Motor neuron (in vitro differentiated cells): ENCODE measurements at regions not wholly inside any gene's neighbourhood (a gene's known extent, or its start where the extent isn't known, plus 50 kb on each side); places are given as distances from the start of the nearest gene placed in this dataset.
"Not testable (repeated sequence)": the region's sequence is repeated elsewhere in the genome, so short reads cannot be mapped to it uniquely, and the experiment has no call there.

Experiments used
- ATAC-seq, 8 experiments: fragments of 200-7000 bp; cut with Tn5 transposase; replicated peaks in 6 of 8; 2 replicates each; pipeline ENCODE4 v1.8.0; 2021; ENCODE audit warnings: mild to moderate bottlenecking in 8 of 8, moderate library complexity in 8 of 8
- H3K27ac ChIP-seq, 2 donors: fragments of 250-450 bp; sonication (Bioruptor Pico); 2 replicates each; pipeline ENCODE4 v1.9.0; 2021; ENCODE audit warnings: antibody characterized with exemption in 2 of 2, mild to moderate bottlenecking in 2 of 2, moderate library complexity in 1 of 2
- H3K4me1 ChIP-seq, 2 donors: fragments of 250-450 bp; sonication (Bioruptor Pico); replicated peaks in 1 of 2; 2 replicates each; pipeline ENCODE4 v1.6.1; 2021; ENCODE audit warnings: antibody characterized with exemption in 2 of 2, mild to moderate bottlenecking in 2 of 2, moderate library complexity in 1 of 2
- H3K4me3 ChIP-seq, 5 donors: fragments of 250-450 bp; sonication (Bioruptor Pico); 2 replicates each; pipeline ENCODE4 v1.9.0; 2021; ENCODE audit warnings: antibody characterized with exemption in 5 of 5, mild to moderate bottlenecking in 5 of 5, moderate library complexity in 4 of 5
- WGBS, 10 experiments: fragments of 450-650 bp; shearing (Covaris generic); methylation state at CpG; one replicate each; pipeline ENCODE4 v1.0.0; 2022; 5-methylcytosine and 5-hydroxymethylcytosine counted together
- in situ Hi-C, 9 experiments: fragments of 400-800 bp; cut with MboI; loops; one replicate each; pipeline ENCODE4 v1.15.0; 2021; ENCODE audit warnings: low sequenced_read_pairs in 9 of 9, low pct_unique_long_range_greater_than_20kb in 2 of 9; ENCODE audit not compliant: unreplicated experiment in 9 of 9

DNA sequence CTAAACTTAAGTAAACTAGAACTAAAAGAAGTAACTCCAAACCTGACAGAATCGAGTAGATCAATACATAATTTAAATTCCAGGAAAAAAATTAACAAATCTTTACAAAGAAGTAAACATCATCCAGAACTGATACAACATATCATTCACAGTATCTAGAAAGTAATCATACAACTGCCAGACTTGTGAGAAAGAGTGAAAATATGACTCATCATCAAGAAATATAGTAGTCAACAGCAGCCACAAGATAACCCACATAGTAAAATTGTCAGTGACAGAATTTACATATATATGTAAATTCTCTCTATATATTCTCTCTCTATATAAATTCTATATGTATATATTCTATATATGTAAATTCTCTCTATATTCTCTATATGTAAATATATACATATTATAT lies 242.8 kb upstream of the RGS17 start:
- Histone ChIP-seq H3K4me1 (no peaks in the 10 kb centered on the region), H3K4me3 (no peak overlapping the region), H3K27ac (no peak overlapping the region)
- 0 to 100% (median 61%) methylated on average over 1 of the region's 1 CpG; no CpG with 5 or more reads in 2 of the 10 experiments for WGBS, 10 experiments
- ATAC-seq, result no peak
- in situ Hi-C loops, result no loop called here

DNA sequence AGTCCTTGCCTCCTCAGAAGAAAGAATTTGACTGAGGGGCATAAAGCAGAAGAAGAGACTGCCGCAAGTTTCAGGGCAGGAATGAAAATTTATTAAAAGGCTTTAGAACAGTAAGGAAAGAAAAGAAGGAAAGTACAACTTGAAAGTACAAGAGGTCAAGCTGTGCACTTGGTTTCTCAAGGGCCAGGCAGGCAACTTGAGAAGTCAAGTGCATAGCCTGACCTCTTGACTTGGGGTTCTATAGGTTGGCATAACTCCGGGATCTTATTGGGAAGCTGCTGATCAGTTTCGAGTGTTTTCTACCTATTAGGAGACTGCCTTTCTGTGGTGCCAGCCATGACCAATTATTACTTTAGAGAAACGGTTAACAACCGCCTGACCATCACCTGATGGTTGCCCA lies 237.0 kb upstream of the RGS17 start:
- no peak overlapping the region for H3K4me3 ChIP-seq
- no peaks in the 10 kb centered on the region for H3K4me1 ChIP-seq
- in situ Hi-C loops, result no loop called here
- WGBS, 10 experiments, result 41 to 100% (median 96%) methylated on average over 1 to 5 of the region's 5 CpGs; no CpG with 5 or more reads in 1 of the 10 experiments
- no peak overlapping the region for H3K27ac ChIP-seq
- no peak for ATAC-seq

DNA sequence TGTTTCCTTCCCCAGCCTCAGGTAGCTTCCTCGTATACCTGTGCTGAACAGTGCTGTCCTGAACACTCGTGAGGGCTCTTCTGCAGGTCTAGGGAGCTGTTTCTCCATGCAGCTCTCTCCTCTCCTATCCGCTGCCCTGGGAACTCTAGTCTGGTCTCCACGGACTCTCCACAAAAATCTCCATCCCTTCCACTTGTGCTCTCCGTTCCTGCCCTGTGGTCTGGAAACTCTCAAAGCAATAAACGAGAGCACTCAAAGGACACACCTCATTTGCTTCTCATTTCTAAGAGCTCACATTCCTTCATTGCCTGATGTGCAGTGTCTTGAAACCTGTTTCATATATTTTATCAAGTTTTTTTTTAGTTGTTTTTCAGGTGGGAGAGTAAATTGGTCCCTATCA lies 235.9 kb upstream of the RGS17 start:
- Histone ChIP-seq H3K4me3 (no peak overlapping the region), H3K4me1 (no peaks in the 10 kb centered on the region), H3K27ac (no peak overlapping the region)
- no peak for ATAC-seq
- in situ Hi-C loops, result no loop called here
- WGBS, 10 experiments, result 0 to 100% (median 75%) methylated on average over 1 to 6 of the region's 6 CpGs

DNA sequence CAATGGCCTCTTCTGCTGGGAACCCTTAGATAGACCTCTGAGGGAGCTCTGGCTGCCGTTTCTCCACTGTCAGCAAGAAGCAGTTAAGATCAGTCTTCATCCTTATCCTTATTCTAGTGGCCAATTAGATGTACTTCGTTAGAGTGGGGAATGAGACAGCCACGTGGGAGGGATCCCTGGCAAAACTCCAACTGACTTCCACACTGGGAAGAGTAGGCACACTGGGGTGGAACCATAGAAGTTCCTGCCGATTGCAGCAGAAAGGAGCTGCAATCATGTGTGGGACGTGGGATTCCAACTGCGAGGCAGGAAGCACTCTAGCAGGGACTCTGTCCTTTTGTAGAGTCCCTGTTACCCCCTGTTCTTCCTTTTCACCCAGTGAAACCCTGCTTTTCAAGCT lies 226.3 kb upstream of the RGS17 start:
- no peaks in the 10 kb centered on the region for H3K4me1 ChIP-seq
- whole genome bisulfite sequencing, 10 experiments, result 0 to 86% (median 59%) methylated on average over 1 to 4 of the region's 6 CpGs; no CpG with 5 or more reads in 3 of the 10 experiments
- no peak overlapping the region for H3K27ac ChIP-seq
- ATAC-seq, result no peak
- H3K4me3 ChIP-seq, result no peak overlapping the region
- in situ Hi-C loops, result no loop called here

DNA sequence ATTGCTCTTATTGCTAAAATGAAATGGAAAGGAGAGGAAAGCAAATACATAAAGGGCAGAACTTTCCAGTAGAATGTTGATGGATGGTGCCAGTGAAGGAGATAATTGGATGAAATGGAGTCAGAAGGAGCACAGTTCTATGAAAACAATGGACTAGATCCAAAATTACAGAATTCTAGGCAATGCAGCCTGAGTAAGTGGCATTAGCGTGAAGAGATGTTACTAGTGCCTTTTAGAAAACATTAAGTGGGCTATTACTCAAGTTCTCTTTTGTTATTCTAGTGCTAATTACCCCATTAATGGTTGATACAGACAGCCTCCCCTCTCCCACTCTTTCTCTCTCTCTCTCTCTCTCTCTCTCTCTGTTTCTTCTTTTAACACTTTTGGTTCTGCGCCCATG lies 209.5 kb upstream of the RGS17 start:
- ATAC-seq, result peak in 1 of 8 experiments; percentile 56
- Histone ChIP-seq H3K4me3 (no peak overlapping the region), H3K27ac (no peak overlapping the region), H3K4me1 (no peaks in the 10 kb centered on the region)
- WGBS, 10 experiments, result 23 to 100% (median 47%) methylated on average over 1 to 2 of the region's 2 CpGs
- in situ Hi-C loops, result no loop called here

DNA sequence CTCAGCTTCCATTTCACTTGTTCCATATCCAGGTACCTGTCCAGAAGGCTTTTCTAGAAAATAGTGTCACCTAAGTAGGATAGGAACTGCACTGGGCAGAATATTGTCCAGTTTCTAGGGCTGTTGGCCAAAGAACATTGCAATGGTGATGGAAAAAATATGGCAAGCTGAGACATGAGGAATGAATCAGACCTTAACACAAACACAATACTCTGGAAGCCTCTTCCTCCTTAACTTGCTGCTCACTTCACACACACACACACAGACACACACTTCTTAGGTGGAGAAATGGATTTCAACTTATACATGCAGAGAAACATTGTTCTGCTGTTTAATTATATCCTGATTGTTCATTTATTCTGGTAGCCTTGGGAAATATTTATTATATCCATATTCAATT lies 203.0 kb upstream of the RGS17 start:
- no peak for ATAC-seq
- Histone ChIP-seq H3K4me1 (no peaks in the 10 kb centered on the region), H3K27ac (no peak overlapping the region), H3K4me3 (no peak overlapping the region)
- in situ Hi-C loops, result no loop called here

DNA sequence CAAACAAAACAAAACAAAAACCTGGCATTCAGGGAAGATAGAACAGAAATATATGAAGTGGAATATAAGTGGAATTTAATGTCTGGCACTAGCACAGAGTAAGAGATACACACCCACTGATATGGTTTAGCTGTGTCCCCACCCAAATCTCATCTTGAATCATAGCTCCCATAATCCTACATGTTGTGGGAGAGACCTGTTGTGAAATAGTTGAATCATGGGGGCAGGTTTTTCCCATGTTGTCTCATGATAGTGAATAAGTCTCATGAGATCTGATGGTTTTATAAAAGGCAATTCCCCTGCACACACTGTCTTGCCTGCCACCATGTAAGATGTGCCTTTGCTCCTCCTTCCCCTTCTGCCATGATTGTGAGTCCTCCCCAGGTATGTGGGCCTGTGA lies 200.1 kb upstream of the RGS17 start:
- ATAC-seq, H3K27ac ChIP-seq, H3K4me3 ChIP-seq, H3K4me1 ChIP-seq, in situ Hi-C loops: not testable (repeated sequence)

DNA sequence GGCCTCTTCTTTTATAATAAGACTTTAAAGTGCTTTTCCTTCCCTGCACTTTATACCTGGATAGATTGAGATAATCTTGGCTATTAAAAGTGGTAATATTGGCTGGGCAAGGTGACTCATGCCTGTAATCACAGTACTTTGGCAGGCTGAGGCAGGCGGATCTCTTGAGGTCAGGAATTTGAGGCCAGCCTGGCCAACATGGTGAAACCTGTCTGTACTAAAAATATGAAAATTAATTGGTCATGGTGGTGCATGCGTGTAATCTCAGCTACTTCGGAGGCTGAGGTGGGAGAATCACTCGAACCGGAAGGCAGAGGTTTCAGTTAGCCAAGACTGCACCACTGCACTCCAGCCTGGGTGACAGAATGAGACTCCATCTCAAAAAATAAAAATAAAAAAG lies 197.1 kb upstream of the RGS17 start:
- Histone ChIP-seq H3K27ac (no peak overlapping the region), H3K4me3 (no peak overlapping the region), H3K4me1 (no peaks in the 10 kb centered on the region)
- 54 to 100% (median 78%) methylated on average over 1 to 5 of the region's 5 CpGs; no CpG with 5 or more reads in 2 of the 10 experiments for WGBS, 10 experiments
- in situ Hi-C loops, result no loop called here
- ATAC-seq, result no peak

DNA sequence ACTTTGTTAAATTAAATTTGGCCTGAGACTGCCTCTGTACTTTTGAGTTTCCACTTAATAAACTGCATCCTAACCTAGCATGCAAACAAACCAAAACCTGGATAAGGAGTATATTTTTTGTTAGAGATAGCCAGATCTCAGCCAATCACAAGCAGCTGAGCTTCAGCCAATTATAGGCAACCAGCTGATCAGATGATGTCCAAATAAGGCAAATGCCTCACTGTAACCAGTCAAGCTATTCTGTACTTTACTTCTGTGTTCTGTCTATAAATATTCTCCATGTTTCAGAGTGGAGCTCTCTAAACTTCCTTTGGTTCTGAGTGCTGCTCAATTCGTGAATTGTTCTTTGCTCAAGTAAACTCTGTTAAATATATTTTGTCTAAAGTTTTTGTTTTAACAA lies 194.6 kb upstream of the RGS17 start:
- ATAC-seq, result no peak
- Histone ChIP-seq H3K4me3 (no peak overlapping the region), H3K27ac (no peak overlapping the region), H3K4me1 (no peaks in the 10 kb centered on the region)
- 0 to 100% (median 77%) methylated on average over 1 of the region's 1 CpG for WGBS, 10 experiments
- in situ Hi-C loops, result no loop called here

DNA sequence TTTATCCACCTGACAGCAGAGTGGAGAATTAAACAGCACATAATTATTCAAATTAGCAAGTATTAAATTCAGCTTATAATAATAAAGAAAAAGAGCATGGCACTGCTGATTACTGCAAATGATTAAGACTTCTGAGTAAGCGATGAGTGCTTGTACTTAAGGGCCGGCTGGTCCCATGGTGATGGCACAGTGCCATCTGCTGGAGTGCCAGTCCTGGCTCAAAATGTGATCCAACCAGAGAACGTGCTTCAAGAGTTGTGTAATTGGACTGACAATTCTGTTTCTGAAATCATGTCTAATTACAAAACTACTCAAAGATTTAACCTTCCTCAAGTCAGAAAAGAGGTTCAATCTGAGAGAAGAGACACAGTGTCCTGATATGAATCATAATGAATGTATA lies 181.6 kb upstream of the RGS17 start:
- Histone ChIP-seq H3K4me3 (no peak overlapping the region), H3K27ac (no peak overlapping the region), H3K4me1 (no peaks in the 10 kb centered on the region)
- ATAC-seq, result peak in 4 of 8 experiments; percentile 32 to 72 (median 36)
- in situ Hi-C loops, result loop anchor here in 1 of 9 experiments (25.0 kb wide), 1 partner anchor 275 kb away; no protein-coding TSS in a partner anchor
- 0 to 83% (median 62%) methylated on average over 1 to 3 of the region's 3 CpGs; no CpG with 5 or more reads in 2 of the 10 experiments for WGBS, 10 experiments

DNA sequence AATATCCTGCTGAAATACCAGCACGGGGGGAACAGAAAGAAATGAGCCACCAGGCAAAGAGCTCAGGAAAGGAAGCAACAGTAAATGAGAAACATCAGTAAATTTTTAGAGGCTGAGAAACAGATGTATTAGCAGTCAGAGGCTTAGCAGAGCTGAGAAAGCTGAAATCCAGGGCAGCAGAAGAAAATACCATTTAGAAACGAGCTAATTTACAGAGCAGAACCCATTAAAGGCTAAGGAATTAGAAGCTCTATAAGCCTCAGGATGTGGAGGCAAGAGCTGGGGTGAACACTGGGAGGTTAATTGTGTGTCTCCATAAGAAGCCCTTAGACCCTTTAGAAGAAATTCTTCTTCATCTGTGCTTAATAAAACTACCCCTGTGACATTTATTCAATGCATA lies 178.6 kb upstream of the RGS17 start:
- WGBS, 10 experiments, result 0 to 32% (median 18%) methylated on average over 1 to 2 of the region's 2 CpGs
- no peaks in the 10 kb centered on the region for H3K4me1 ChIP-seq
- no peak overlapping the region for H3K4me3 ChIP-seq
- in situ Hi-C loops, result loop anchor here in 1 of 9 experiments (25.0 kb wide), 1 partner anchor 272 kb away; no protein-coding TSS in a partner anchor
- no peak for ATAC-seq
- no peak overlapping the region for H3K27ac ChIP-seq

DNA sequence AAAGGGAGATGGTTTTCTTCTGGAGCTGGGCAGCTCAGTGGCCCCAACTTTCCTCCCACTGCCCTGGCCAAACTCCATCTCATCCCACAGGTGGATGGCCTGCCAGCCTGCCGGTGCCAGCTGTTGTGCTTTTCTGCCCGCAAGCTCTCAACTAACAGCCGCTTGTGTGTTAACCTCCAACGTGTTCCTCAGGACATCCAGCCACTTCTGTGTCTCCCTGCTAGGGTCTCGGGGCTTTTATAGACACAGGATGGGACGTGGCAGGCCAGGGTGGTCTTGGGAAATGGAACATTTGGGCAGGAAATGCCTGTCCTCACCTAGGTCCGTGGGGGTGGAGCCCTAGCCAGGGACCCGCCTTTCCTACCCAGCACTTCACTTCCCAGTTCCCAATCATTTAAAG lies 171.1 kb upstream of the RGS17 start:
- H3K4me3 ChIP-seq, result no peak overlapping the region
- no peak for ATAC-seq
- H3K27ac ChIP-seq, result no peak overlapping the region
- WGBS, 10 experiments, result 0 to 98% (median 86%) methylated on average over 1 to 8 of the region's 8 CpGs; no CpG with 5 or more reads in 4 of the 10 experiments
- in situ Hi-C loops, result loop anchor here in 1 of 9 experiments (25.0 kb wide), 1 partner anchor 265 kb away; no protein-coding TSS in a partner anchor
- no peaks in the 10 kb centered on the region for H3K4me1 ChIP-seq

DNA sequence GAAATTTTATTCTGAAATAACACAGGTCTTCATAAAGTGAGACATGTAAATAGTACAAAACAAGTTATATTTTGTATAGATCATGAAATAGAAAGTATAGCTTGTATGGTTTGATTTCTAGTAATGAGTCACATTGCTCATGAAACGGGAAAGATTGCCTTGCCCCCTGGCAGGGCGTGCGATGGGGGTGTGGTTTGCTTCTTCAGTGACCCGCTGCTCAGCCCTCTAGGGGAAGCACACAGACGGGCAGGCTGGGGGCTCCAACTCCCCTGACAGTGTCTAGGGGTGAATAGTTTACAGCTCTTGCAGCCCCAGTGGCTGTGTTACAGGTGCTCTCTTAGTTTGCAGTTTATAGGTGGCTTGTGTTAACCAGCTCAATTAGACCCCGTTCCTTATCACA lies 170.5 kb upstream of the RGS17 start:
- in situ Hi-C loops, result loop anchor here in 1 of 9 experiments (25.0 kb wide), 1 partner anchor 264 kb away; no protein-coding TSS in a partner anchor
- Histone ChIP-seq H3K27ac (no peak overlapping the region), H3K4me3 (no peak overlapping the region), H3K4me1 (no peaks in the 10 kb centered on the region)
- ATAC-seq, result no peak
- 20 to 92% (median 61%) methylated on average over 3 to 5 of the region's 6 CpGs; no CpG with 5 or more reads in 3 of the 10 experiments for WGBS, 10 experiments

DNA sequence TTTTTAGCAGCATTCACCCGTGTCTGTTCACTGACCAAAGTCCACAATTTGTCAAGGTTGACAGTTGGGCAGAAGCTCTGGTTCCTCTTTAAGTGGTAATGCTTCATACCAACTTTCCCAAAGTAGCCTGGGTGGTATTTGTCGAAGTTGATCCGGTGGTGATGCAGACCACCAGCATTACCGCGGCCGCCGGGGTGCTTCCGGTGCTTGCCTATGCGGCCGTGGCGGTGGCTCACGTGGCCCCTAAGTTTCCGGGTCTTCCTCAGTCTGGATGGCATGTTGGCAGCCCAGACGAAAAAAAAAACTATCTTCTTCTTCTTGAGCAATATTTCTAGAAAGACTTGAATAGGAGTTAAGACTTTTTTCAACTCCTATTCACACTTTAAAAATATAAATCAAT lies 151.4 kb upstream of the RGS17 start:
- H3K4me1 ChIP-seq, H3K27ac ChIP-seq, in situ Hi-C loops, H3K4me3 ChIP-seq, ATAC-seq: not testable (repeated sequence)
- 33 to 100% (median 70%) methylated on average over 1 to 7 of the region's 14 CpGs; no CpG with 5 or more reads in 3 of the 10 experiments for WGBS, 10 experiments
